8988T (cell line): ENCODE measurements at regions not wholly inside any gene's neighbourhood (a gene's known extent, or its start where the extent isn't known, plus 50 kb on each side); places are given as distances from the start of the nearest gene placed in this dataset.

Source experiments
- DNase-seq: peaks from one replicate; pipeline ENCODE4 v3.0.0; 2011

- DNase-seq = no peak
Measured at GRCh38 chr14:101027291-101027690, 123.8 kb upstream of the RTL1 start.

- DNase-seq = no peak
Measured at GRCh38 chr14:101027966-101028365, 124.4 kb upstream of the RTL1 start.

GRCh38 chr14:101028971-101029667 is 125.6 kb upstream of the RTL1 start:
- no peak for DNase-seq

GRCh38 chr14:101029668-101030290 is 126.3 kb upstream of the RTL1 start:
- no peak for DNase-seq

GRCh38 chr14:101030586-101030985 is 127.1 kb upstream of the RTL1 start:
- DNase-seq = no peak

- no peak for DNase-seq
Measured at GRCh38 chr14:101031186-101031585, 127.7 kb upstream of the RTL1 start.

GRCh38 chr14:101031721-101032120 is 128.2 kb upstream of the RTL1 start:
- DNase-seq = no peak

GRCh38 chr14:101032433-101032832 is 128.9 kb upstream of the RTL1 start:
- no peak for DNase-seq

- no peak for DNase-seq
Measured at GRCh38 chr14:101033006-101033405, 129.5 kb upstream of the RTL1 start.

- DNase-seq = no peak
Measured at GRCh38 chr14:101033446-101034165, 130.1 kb upstream of the RTL1 start.

GRCh38 chr14:101034986-101035385 is 131.5 kb upstream of the RTL1 start:
- DNase-seq = no peak

GRCh38 chr14:101035466-101036225 is 132.1 kb upstream of the RTL1 start:
- no peak for DNase-seq

- no peak for DNase-seq
Measured at GRCh38 chr14:101037021-101037817, 133.7 kb upstream of the RTL1 start.

GRCh38 chr14:101039031-101039754 is 135.7 kb upstream of the RTL1 start:
- no peak for DNase-seq

- DNase-seq = no peak
Measured at GRCh38 chr14:101039755-101040138, 136.2 kb upstream of the RTL1 start.

- no peak for DNase-seq
Measured at GRCh38 chr14:101040538-101041442, 137.3 kb upstream of the RTL1 start.

GRCh38 chr14:101043891-101044290 is 140.4 kb upstream of the RTL1 start:
- no peak for DNase-seq

- no peak for DNase-seq
Measured at GRCh38 chr14:101044741-101045140, 141.2 kb upstream of the RTL1 start.

- no peak for DNase-seq
Measured at GRCh38 chr14:101045511-101045910, 142.0 kb upstream of the RTL1 start.

- no peak for DNase-seq
Measured at GRCh38 chr14:101046071-101046470, 142.5 kb upstream of the RTL1 start.

GRCh38 chr14:101047326-101047725 is 143.8 kb upstream of the RTL1 start:
- no peak for DNase-seq
